GM12892 (cell line): ENCODE measurements at regions not wholly inside any gene's neighbourhood (a gene's known extent, or its start where the extent isn't known, plus 50 kb on each side); places are given as distances from the start of the nearest gene placed in this dataset.
"Not testable (repeated sequence)": the region's sequence is repeated elsewhere in the genome, so short reads cannot be mapped to it uniquely, and the experiment has no call there.

Source experiments
- DNase-seq: peaks from one replicate; pipeline ENCODE4 v3.0.0; 2011; ENCODE audit not compliant: insufficient read length
- FAIRE-seq: peaks from 2 replicates; lab custom pipeline; 2011; peaks lifted over from hg19 to GRCh38; lab: Jason Lieb, UNC
- POLR2A ChIP-seq: IDR thresholded peaks from 2 replicates; pipeline ENCODE4 v1.6.1; 2011; ENCODE audit warnings: low read depth, low read length, control low read depth
- POLR2AphosphoS5 ChIP-seq: IDR thresholded peaks from 2 replicates; pipeline ENCODE4 v1.6.1; 2011; ENCODE audit warnings: low read depth, low read length, control low read depth
- TAF1 ChIP-seq: IDR thresholded peaks from 2 replicates; pipeline ENCODE4 v1.6.1; 2011; ENCODE audit warnings: low read depth, mild to moderate bottlenecking, control low read depth, low read length, borderline replicate concordance

DNA sequence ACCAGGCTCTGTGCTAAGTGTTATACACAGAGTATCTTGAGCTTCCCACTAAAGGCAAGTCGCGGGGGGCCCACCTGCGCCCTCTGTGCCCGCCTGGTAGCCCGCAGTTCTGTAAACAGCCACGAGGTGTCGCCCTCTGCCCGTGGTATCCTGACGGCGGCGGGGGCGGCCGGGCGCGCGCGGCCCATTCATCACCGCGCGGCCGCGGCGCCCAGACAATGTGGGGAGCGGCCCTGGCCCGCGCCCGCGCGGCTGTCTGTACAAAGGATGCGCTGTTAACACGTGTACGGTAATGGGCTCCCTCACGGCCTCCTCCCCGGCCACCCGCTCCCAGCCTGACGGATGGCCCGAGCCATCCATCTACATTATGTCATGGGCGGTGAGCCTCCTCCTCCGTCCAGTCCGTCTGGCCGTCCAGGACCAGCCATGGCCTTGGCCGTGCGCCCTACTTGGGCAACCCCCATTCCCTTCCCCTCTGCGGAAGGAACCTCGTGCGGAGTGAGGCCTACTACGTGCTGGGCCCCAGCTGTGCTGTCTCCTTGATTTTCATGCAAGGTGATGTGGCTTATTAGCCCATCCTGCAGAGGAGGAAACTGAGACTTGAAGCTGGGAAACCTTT is 99.4 kb downstream of the MIAT start:
- DNase-seq (peak; percentile 73), FAIRE-seq (peak; percentile 74)
- TF ChIP-seq TAF1 (no peak), POLR2AphosphoS5 (no peak), POLR2A (no peak)

DNA sequence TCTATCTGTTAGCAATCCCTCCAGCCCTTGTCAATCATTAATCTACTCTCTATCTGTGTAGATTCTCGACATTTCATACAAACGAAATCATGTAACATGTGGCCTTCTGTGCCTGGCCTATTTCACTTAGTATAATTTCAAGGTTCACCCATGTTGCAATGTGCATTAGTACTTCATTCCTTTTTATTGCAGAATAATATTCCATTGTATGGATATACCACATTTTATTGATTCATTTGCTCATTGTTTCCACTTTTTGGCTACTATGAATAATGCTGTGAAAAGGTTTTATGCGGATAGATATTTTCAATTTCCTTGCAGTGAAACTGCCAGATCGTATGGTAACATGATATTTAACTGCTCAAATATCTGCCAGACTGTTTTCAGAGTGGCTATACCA is 100.1 kb downstream of the MIAT start:
- no peak for TF ChIP-seq POLR2AphosphoS5
- no peak for TF ChIP-seq POLR2A
- no peak for TF ChIP-seq TAF1
- FAIRE-seq, result peak; percentile 24
- no peak for DNase-seq

DNA sequence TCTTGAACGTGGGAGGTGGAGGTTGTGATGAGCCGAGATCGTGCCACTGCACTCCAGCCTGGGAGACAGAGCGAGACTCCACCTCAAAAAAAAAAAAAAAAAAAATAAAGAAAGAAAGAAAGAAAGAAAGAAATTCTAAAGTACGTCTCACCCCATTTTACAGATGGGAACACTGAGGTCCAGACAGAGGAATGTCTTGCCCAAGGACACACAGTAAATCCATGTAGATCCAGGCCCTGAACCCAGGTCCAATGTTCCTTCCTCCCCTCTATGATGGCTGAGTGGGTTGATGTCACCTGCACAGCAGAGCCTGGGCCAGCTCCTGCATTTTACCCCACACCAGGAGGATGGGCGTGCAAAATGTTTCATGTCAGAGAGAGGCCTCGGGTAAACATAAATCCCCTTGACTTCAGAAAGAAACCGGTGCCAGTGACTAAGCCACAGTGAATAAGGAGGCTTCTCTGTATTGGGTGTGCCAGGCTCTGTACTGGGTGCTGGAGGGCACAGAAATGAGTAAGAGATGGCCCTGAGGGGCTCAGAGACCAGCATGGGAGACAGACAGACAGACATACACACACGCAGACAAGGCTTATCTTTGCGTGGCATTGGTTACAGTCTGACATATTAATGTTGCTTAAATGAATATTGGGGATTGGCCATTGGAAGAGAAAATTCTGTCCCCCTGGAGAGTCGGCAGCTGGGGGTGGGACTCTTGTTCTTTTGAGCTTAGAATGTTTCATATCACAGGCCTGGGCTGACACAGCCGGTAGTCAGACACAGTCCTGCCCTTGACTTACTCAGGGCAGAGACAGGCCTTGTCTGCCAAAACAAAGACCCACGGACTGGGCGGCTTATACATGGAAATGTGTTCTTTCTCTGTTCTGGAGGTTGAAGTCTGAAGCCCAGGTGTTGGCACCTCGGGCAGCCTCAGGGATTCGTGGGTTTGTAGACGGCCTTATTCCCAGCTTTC is 105.4 kb downstream of the MIAT start:
- FAIRE-seq (no peak), DNase-seq (no peak)
- TF ChIP-seq POLR2A (no peak), TAF1 (no peak)

DNA sequence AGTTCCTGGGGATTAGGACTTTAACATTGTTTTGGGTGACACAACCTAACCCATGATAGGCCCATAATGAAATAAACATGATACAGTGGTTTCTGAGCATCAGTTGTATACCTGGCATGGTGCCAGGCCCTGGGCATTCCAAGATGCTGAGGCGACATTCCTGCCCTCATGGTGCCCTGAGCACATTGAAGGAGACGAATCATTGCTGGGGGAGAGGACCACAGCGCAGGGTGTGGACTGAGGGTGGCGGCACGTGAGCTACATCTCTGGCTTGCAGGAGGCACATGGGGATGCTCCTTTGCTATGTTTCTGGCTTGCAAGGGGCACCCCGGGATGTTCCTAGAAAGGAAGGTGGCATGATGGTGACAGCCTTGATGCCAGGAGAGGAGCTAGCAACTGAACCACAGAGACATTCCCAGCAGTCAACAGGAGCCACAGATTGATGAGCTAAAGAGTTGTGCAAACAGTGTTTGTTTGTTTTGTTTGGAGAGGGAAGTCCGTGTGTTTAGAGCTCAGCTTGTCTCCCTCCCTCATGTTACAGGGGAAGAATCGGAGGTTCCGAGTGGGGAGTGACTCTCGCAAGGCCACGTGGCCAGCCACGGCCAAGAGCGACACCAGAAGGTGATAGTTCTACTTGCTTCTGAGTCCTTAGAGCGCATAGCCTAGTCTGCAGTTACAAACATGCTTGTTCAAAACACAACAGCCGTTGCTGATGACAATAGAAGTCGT is 106.4 kb downstream of the MIAT start:
- FAIRE-seq (no peak), DNase-seq (no peak)
- no peak for TF ChIP-seq TAF1
- no peak for TF ChIP-seq POLR2AphosphoS5
- TF ChIP-seq POLR2A, result no peak

DNA sequence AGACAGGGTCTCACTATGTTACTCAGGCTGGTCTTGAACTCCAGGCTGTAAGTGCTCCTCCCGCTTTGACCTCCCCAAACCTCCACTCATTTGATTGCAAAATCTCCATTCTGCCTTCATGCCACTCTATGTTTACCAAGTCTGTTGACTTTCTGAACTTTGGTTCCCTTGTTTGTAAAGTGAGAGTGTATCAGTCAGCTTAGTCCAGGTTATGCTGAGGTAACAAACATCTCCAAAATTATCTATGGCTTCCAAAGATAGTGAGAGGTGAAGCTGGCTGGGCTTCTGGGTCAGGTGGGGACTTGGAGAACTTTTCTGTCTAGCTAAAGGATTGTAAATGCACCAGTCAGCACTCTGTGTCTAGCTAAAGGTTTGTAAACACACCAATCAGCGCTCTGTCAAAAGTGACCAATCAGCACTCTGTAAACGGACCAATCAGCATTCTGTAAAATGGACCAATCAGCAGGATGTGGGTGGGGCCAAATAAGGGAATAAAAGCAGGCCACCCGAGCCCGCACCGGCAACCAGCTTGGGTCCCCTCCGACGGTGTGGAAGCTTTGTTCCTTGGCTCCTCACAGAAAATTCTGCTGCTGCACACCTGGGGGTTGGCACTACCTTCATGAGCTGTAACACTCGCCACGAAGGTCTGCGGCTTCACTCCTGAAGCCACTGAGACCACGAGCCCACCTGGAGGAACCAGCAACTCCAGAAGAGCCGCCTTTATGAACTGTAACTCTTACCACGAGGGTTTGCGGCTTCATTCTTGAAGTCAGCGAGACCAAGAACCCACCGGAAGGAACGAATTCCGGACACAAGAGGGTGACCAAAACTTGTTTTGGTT is 109.3 kb downstream of the MIAT start:
- FAIRE-seq, result no peak
- no peak for TF ChIP-seq POLR2A
- TF ChIP-seq POLR2AphosphoS5, result no peak
- no peak for TF ChIP-seq TAF1
- no peak for DNase-seq

DNA sequence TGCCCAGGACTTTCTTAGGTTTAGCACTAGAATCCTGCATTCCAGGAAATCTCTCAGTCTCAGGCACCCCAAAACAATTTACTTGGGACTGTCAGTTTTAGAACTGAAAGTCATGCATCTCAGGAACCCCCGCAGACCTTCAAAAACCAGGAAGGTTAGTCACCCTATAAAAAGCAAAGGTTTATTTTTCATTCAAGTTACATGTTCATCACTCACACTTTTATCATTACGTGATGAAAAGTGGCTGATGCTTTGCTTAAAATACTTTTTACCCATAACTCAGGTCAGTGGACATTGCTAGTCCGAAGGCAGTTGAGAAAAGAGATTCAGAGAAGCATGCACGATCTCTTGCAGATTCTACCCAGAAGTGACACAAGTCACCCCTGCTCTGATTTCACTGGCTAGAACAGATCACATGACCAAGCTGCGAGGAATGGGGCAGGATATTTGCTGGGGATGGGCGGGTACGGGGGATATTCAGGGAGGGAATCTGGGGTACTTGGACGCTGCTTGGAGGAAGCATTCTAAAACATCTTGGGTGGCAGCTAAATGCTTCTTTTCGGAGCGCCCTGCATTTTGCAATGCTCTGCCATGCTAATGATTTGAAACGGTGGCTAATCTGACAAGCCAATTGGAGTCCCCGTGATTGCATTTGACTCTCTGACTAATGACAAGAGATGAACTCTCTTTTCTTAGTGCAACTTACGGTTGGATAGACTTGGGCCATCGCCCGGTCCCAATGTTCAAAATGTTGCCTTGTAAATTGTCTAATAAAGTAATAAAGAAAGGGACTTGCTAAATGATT is 110.2 kb downstream of the MIAT start:
- TF ChIP-seq POLR2AphosphoS5 (no peak), POLR2A (no peak), TAF1 (no peak)
- FAIRE-seq, result no peak
- DNase-seq, result no peak

DNA sequence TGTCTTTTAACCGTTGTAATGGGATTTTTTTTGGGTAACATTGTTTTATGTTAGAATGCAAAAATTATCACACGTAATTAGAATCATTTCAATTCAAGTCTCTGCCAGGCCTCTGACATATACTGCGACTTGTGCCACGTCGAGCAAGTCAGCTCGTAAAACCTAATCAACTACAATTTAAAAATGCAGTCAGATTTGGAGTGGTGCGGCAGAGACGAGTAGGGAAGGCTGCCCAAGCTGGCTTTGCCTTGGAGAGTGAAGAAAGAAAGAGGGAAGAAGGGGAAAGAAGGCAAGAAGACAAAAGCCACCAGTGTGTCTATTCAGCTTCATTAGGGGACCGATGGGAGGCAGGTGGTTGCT is 110.7 kb downstream of the MIAT start:
- FAIRE-seq (no peak), DNase-seq (no peak)
- TF ChIP-seq POLR2A (no peak), POLR2AphosphoS5 (no peak), TAF1 (no peak)

DNA sequence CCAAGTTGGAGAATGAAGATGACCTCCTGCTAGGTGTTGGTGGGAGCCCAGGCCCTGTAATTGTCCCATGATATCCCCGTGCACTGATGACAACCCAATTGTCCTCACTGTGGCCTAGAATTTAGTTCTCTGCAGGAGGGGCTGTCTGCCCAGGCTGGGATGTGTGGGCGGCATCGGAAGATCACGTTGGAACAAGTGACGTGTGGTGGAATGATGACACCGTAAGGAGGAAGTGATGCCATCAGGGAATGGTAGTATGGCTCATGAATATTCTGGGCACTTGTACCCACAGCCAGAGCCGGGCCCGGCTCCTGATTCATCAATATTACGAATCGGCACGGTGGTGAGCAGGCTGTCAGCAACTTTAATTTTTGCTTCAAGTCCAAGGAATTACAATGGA is 111.6 kb downstream of the MIAT start:
- FAIRE-seq, result no peak
- TF ChIP-seq TAF1 (no peak), POLR2A (no peak), POLR2AphosphoS5 (no peak)
- DNase-seq, result no peak

DNA sequence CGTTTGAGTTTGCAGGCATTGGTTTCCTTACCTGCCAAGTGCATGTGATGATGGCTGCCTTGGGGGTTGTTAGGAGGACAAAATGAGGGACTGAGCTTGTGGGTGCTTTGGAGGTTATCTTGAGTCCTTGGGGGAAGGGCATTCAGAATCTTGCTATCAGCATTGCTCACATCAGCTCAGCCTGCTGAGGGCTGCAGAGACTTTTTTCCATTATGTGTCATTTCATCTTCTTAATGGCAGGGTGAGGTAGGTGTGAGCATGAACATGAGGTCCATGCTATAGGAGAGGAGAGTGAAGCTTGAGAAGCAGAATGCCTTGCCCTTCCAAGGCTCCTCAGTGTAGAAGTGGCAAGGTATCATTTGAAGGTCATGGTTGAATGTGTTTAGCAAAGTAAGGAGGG is 112.3 kb downstream of the MIAT start:
- DNase-seq (no peak), FAIRE-seq (no peak)

DNA sequence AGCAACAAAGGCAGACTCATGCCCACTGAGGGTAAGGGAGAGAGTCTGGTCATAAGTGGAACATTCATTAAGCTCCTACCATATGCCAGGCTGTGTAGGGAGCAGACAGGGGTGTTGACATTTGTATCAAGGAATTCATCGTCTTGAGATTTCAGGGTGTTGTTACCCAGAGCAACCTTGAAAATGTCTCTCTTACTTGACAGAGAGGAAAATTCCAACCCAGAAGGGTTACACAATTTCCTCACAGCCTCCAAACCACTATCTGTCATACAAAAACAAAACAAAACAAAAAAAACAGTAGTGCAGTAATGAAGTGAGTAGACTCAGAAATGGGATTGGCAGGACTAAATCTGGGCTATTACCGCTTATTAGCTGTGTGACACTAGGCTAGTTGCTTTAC is 113.2 kb downstream of the MIAT start:
- TF ChIP-seq TAF1 (no peak), POLR2AphosphoS5 (no peak), POLR2A (no peak)
- DNase-seq (no peak), FAIRE-seq (no peak)

More for the DNA sequence above, 112.3 kb downstream of the MIAT start:
- TF ChIP-seq POLR2AphosphoS5, result no peak
- no peak for TF ChIP-seq POLR2A
- no peak for TF ChIP-seq TAF1

DNA sequence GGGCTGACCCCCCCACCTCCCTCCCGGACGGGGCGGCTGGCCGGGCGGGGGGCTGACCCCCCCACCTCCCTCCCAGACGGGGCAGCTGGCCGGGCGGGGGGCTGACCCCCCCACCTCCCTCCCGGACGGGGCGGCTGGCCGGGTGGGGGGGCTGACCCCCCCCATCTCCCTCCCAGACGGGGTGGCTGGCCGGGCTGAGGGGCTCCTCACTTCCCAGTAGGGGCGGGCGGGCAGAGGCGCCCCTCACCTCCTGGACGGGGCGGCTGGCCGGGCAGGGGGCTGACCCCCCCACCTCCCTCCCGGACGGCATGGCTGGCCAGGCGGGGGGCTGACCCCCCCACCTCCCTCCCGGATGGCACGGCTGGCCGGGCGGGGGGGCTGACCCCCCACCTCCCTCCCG is 115.7 kb downstream of the MIAT start:
- not testable (repeated sequence) for DNase-seq, FAIRE-seq
